ENCODE measurements at regions not wholly inside any gene's neighbourhood (a gene's known extent, or its start where the extent isn't known, plus 50 kb on each side); places are given as distances from the start of the nearest gene placed in this dataset.

DNA sequence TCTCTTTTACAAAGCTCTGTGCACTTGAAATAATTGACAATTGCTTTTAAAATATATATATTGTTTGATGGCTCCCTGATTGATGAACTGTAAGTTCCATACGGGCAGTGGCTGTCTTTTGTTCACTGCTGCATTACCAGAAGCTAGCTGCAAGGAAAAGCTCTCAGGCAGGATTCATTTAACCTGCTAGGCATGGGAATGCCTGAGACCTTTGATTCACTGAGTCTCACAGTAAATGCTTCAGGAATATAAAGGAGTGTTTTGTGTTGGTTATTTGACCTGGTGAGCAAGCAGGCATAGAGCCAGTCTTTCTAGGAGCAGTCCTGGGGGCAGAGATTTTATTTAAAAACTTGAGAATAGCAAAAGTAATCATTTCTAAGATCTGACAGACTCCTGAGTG lies 193.2 kb upstream of the ITGA4 start:
- no peak for TF ChIP-seq EZH2 (IDR thresholded peaks at IDR 0.05; ENCODE audit: borderline replicate concordance, low read depth, low read length, severe bottlenecking)
- TF ChIP-seq, protein P1, sequence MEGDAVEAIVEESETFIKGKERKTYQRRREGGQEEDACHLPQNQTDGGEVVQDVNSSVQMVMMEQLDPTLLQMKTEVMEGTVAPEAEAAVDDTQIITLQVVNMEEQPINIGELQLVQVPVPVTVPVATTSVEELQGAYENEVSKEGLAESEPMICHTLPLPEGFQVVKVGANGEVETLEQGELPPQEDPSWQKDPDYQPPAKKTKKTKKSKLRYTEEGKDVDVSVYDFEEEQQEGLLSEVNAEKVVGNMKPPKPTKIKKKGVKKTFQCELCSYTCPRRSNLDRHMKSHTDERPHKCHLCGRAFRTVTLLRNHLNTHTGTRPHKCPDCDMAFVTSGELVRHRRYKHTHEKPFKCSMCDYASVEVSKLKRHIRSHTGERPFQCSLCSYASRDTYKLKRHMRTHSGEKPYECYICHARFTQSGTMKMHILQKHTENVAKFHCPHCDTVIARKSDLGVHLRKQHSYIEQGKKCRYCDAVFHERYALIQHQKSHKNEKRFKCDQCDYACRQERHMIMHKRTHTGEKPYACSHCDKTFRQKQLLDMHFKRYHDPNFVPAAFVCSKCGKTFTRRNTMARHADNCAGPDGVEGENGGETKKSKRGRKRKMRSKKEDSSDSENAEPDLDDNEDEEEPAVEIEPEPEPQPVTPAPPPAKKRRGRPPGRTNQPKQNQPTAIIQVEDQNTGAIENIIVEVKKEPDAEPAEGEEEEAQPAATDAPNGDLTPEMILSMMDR (IDR thresholded peaks at IDR 0.05; ENCODE audit: borderline replicate concordance, extremely low read depth, low read length, poor library complexity, severe bottlenecking) = no peak
